ENCODE measurements at regions not wholly inside any gene's neighbourhood (a gene's known extent, or its start where the extent isn't known, plus 50 kb on each side); places are given as distances from the start of the nearest gene placed in this dataset.

DNA sequence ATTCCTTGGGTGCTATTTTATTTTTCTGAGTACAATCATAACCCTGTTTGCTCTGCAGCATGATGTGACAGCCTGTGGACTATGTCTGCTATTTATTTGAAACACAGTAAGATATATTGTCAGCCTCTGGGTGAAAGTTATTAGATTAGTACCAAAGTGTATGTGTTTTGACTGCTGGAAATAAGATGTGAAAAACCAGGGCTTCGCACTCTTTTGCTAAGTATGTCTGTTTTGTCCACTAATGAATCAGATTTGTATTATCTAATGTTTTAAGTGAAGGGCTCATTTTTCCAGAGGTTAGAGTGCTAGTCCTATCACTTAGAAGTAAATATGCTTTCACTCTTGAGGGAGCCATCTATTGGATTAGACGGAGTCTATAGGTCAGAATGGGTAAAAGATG lies 569.8 kb upstream of the FZD8 start:
- ATAC-seq (ENCODE audit: low read depth) (no peak), DNase-seq (no peak)
- Histone ChIP-seq H4K20me1 (ENCODE audit: control insufficient read depth, insufficient read depth, low read length, poor library complexity, severe bottlenecking) (no peaks in the 10 kb centered on the region), H3K36me3 (replicated peaks in 1 of 2; ENCODE audit: control extremely low read depth in 1 of 2, control insufficient read depth in 1 of 2, extremely low read depth in 1 of 2, insufficient read depth in 2 of 2, low read length in 1 of 2) (no peaks in the 10 kb centered on the region), H3K79me2 (ENCODE audit: control insufficient read depth, insufficient read depth, low read length) (no peaks in the 10 kb centered on the region), H3K4me3 (ENCODE audit: control extremely low read depth in 1 of 5, extremely low read depth in 1 of 5, insufficient read depth in 1 of 5, low read depth in 2 of 5, low read length in 4 of 5) (no peak overlapping the region), H3K4me2 (replicated peaks; ENCODE audit: low read depth, low read length, poor library complexity, severe bottlenecking) (no peak overlapping the region), H2AFZ (ENCODE audit: insufficient read depth, low read depth, low read length, poor library complexity, severe bottlenecking) (no peak overlapping the region), H3K27ac (ENCODE audit: low read length in 2 of 2) (no peak overlapping the region), H3K4me1 (ENCODE audit: control insufficient read depth in 2 of 2, insufficient read depth in 2 of 2, low read length in 2 of 2) (no peaks in the 10 kb centered on the region), H3K9me3 (ENCODE audit: control extremely low read depth in 1 of 3, control insufficient read depth in 2 of 3, insufficient read depth in 1 of 3, low read length in 2 of 3) (no peaks in the 10 kb centered on the region), H3K9ac (ENCODE audit: low read length) (no peak overlapping the region), H3K27me3 (replicated peaks in 1 of 4; ENCODE audit: control extremely low read depth in 1 of 4, control insufficient read depth in 3 of 4, insufficient read depth in 4 of 4, low read length in 3 of 4) (no peaks in the 10 kb centered on the region)
- Mint-ChIP-seq H3K27me3 (no peaks in the 10 kb centered on the region), H3K27ac (no peak overlapping the region), H3K4me1 (no peaks in the 10 kb centered on the region), H3K4me3 (no peak overlapping the region), H3K9me3 (ENCODE audit: insufficient read depth) (no peaks in the 10 kb centered on the region)
- POLR2A ChIA-PET, result no interaction called here
- CTCF ChIA-PET, result no interaction called here
- intact Hi-C loops (cut with micrococcal nuclease), result no loop called here
- WGBS (ENCODE audit: insufficient coverage), result 100% methylated on average over 2 of the region's 2 CpGs
- TF ChIP-seq, protein P1, sequence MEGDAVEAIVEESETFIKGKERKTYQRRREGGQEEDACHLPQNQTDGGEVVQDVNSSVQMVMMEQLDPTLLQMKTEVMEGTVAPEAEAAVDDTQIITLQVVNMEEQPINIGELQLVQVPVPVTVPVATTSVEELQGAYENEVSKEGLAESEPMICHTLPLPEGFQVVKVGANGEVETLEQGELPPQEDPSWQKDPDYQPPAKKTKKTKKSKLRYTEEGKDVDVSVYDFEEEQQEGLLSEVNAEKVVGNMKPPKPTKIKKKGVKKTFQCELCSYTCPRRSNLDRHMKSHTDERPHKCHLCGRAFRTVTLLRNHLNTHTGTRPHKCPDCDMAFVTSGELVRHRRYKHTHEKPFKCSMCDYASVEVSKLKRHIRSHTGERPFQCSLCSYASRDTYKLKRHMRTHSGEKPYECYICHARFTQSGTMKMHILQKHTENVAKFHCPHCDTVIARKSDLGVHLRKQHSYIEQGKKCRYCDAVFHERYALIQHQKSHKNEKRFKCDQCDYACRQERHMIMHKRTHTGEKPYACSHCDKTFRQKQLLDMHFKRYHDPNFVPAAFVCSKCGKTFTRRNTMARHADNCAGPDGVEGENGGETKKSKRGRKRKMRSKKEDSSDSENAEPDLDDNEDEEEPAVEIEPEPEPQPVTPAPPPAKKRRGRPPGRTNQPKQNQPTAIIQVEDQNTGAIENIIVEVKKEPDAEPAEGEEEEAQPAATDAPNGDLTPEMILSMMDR (IDR thresholded peaks at IDR 0.05), result no peak
- no peak for TF ChIP-seq EZH2 (IDR thresholded peaks at IDR 0.05; ENCODE audit: borderline replicate concordance, insufficient read depth, low read depth, low read length, poor library complexity, severe bottlenecking)

DNA sequence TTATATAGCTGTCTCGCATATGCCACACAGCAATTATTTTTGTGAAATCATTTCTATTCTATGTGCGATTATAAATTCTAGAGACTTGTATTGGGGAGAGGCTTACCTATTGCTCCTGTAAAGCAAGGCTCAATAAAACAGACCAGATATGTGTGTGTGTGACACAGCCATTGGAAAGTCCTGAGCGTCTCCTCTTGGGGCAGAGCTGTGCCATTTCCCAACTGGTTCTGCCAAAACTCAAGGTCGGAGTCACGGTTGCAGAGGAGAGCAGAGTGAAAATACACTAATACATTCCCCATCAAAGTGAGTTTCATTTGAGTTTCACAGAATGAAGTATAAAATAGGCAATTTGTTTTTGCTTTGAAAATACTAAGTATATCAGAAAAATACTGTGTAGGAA lies 567.4 kb upstream of the FZD8 start:
- H3K36me3 ChIP-seq (replicated peaks in 1 of 2; ENCODE audit: control extremely low read depth in 1 of 2, control insufficient read depth in 1 of 2, extremely low read depth in 1 of 2, insufficient read depth in 2 of 2, low read length in 1 of 2), result no peaks in the 10 kb centered on the region
- no peak overlapping the region for H3K4me2 ChIP-seq (replicated peaks; ENCODE audit: low read depth, low read length, poor library complexity, severe bottlenecking)
- Mint-ChIP-seq H3K27me3 (no peaks in the 10 kb centered on the region), H3K9me3 (ENCODE audit: insufficient read depth) (peaks cover 2% of the 10 kb centered on the region), H3K4me1 (no peaks in the 10 kb centered on the region), H3K4me3 (no peak overlapping the region), H3K27ac (no peak overlapping the region)
- H3K27me3 ChIP-seq (replicated peaks in 1 of 4; ENCODE audit: control extremely low read depth in 1 of 4, control insufficient read depth in 3 of 4, insufficient read depth in 4 of 4, low read length in 3 of 4), result no peaks in the 10 kb centered on the region
- CTCF ChIA-PET, result no interaction called here
- H2AFZ ChIP-seq (ENCODE audit: insufficient read depth, low read depth, low read length, poor library complexity, severe bottlenecking), result no peak overlapping the region
- no peaks in the 10 kb centered on the region for H3K9me3 ChIP-seq (ENCODE audit: control extremely low read depth in 1 of 3, control insufficient read depth in 2 of 3, insufficient read depth in 1 of 3, low read length in 2 of 3)
- intact Hi-C loops (cut with micrococcal nuclease), result no loop called here
- no peak overlapping the region for H3K9ac ChIP-seq (ENCODE audit: low read length)
- no peaks in the 10 kb centered on the region for H3K4me1 ChIP-seq (ENCODE audit: control insufficient read depth in 2 of 2, insufficient read depth in 2 of 2, low read length in 2 of 2)
- no peak overlapping the region for H3K27ac ChIP-seq (ENCODE audit: low read length in 2 of 2)
- ATAC-seq (ENCODE audit: low read depth) (no peak), DNase-seq (no peak)
- no peaks in the 10 kb centered on the region for H4K20me1 ChIP-seq (ENCODE audit: control insufficient read depth, insufficient read depth, low read length, poor library complexity, severe bottlenecking)
- H3K79me2 ChIP-seq (ENCODE audit: control insufficient read depth, insufficient read depth, low read length), result no peaks in the 10 kb centered on the region
- POLR2A ChIA-PET, result no interaction called here
- whole genome bisulfite sequencing (ENCODE audit: insufficient coverage), result no CpG with 5 or more reads among the region's 5 CpGs
- H3K4me3 ChIP-seq (ENCODE audit: control extremely low read depth in 1 of 5, extremely low read depth in 1 of 5, insufficient read depth in 1 of 5, low read depth in 2 of 5, low read length in 4 of 5), result no peak overlapping the region
- TF ChIP-seq EZH2 (IDR thresholded peaks at IDR 0.05; ENCODE audit: borderline replicate concordance, insufficient read depth, low read depth, low read length, poor library complexity, severe bottlenecking), result no peak
- TF ChIP-seq, protein P1 (IDR thresholded peaks at IDR 0.05), result no peak

Measured in B cell (primary cell).